ENCODE measurements at regions not wholly inside any gene's neighbourhood (a gene's known extent, or its start where the extent isn't known, plus 50 kb on each side); places are given as distances from the start of the nearest gene placed in this dataset.

- TF ChIP-seq YY1 (IDR thresholded peaks at IDR 0.05; ENCODE audit: insufficient read depth, insufficient read length) (no peak), SUZ12 (IDR thresholded peaks at IDR 0.05; ENCODE audit: extremely low read depth, insufficient read depth, insufficient read length) (no peak)
These were observed 477.9 kb upstream of the ANKRD30A start for GRCh38 chr10:36647540-36647939.

Data from NT2/D1 (cell line).